IPS-18c (cell line): ENCODE measurements at regions not wholly inside any gene's neighbourhood (a gene's known extent, or its start where the extent isn't known, plus 50 kb on each side); places are given as distances from the start of the nearest gene placed in this dataset.

Source experiments
- H3K4me3 ChIP-seq: 2 replicates; pipeline ENCODE4 v1.7.0; 2013; ENCODE audit warnings: low read depth, mild to moderate bottlenecking, low read length, moderate library complexity; ENCODE audit not compliant: insufficient read depth
- H3K9me3 ChIP-seq: one replicate; pipeline ENCODE4 v1.6.1; 2013; ENCODE audit warnings: mild to moderate bottlenecking, low read length, moderate library complexity; ENCODE audit not compliant: control insufficient read depth, insufficient read depth

- no peaks in the 10 kb centered on the region for H3K9me3 ChIP-seq
- no peak overlapping the region for H3K4me3 ChIP-seq
Observed at GRCh38 chr4:65865489-65865888, 195.2 kb upstream of the EPHA5 start.

- Histone ChIP-seq H3K9me3 (no peaks in the 10 kb centered on the region), H3K4me3 (no peak overlapping the region)
Observed at GRCh38 chr4:65861993-65862392, 191.7 kb upstream of the EPHA5 start.

- no peak overlapping the region for H3K4me3 ChIP-seq
- H3K9me3 ChIP-seq = no peaks in the 10 kb centered on the region
Observed at GRCh38 chr4:65845199-65845773, 175.0 kb upstream of the EPHA5 start.

GRCh38 chr4:65839164-65839931 lies 169.1 kb upstream of the EPHA5 start:
- H3K9me3 ChIP-seq = no peaks in the 10 kb centered on the region
- H3K4me3 ChIP-seq = no peak overlapping the region

GRCh38 chr4:65834707-65835106 lies 164.4 kb upstream of the EPHA5 start:
- H3K4me3 ChIP-seq = no peak overlapping the region
- H3K9me3 ChIP-seq = no peaks in the 10 kb centered on the region

- Histone ChIP-seq H3K4me3 (no peak overlapping the region), H3K9me3 (no peaks in the 10 kb centered on the region)
Observed at GRCh38 chr4:65831828-65832227, 161.5 kb upstream of the EPHA5 start.

- no peaks in the 10 kb centered on the region for H3K9me3 ChIP-seq
- no peak overlapping the region for H3K4me3 ChIP-seq
Observed at GRCh38 chr4:65825116-65825753, 154.9 kb upstream of the EPHA5 start.

GRCh38 chr4:65819192-65819591 lies 148.9 kb upstream of the EPHA5 start:
- no peaks in the 10 kb centered on the region for H3K9me3 ChIP-seq
- H3K4me3 ChIP-seq = no peak overlapping the region

- Histone ChIP-seq H3K9me3 (peaks cover 8% of the 10 kb centered on the region), H3K4me3 (no peak overlapping the region)
Observed at GRCh38 chr4:65805936-65806335, 135.6 kb upstream of the EPHA5 start.

- H3K4me3 ChIP-seq = no peak overlapping the region
Observed at GRCh38 chr4:65799513-65799912, 129.2 kb upstream of the EPHA5 start.

GRCh38 chr4:65798498-65799127 lies 128.3 kb upstream of the EPHA5 start:
- Histone ChIP-seq H3K9me3 (no peaks in the 10 kb centered on the region), H3K4me3 (no peak overlapping the region)

More at GRCh38 chr4:65799513-65799912, 129.2 kb upstream of the EPHA5 start:
- no peaks in the 10 kb centered on the region for H3K9me3 ChIP-seq

- H3K4me3 ChIP-seq = no peak overlapping the region
- H3K9me3 ChIP-seq = no peaks in the 10 kb centered on the region
Observed at GRCh38 chr4:65791812-65792308, 121.6 kb upstream of the EPHA5 start.

GRCh38 chr4:65791111-65791811 lies 121.0 kb upstream of the EPHA5 start:
- H3K9me3 ChIP-seq = no peaks in the 10 kb centered on the region
- no peak overlapping the region for H3K4me3 ChIP-seq

- no peaks in the 10 kb centered on the region for H3K9me3 ChIP-seq
Observed at GRCh38 chr4:65789805-65790204, 119.5 kb upstream of the EPHA5 start.

GRCh38 chr4:65789341-65789740 lies 119.1 kb upstream of the EPHA5 start:
- Histone ChIP-seq H3K9me3 (no peaks in the 10 kb centered on the region), H3K4me3 (no peak overlapping the region)

More at GRCh38 chr4:65789805-65790204, 119.5 kb upstream of the EPHA5 start:
- no peak overlapping the region for H3K4me3 ChIP-seq

- no peak overlapping the region for H3K4me3 ChIP-seq
- H3K9me3 ChIP-seq = peaks cover 5% of the 10 kb centered on the region
Observed at GRCh38 chr4:65777270-65777669, 107.0 kb upstream of the EPHA5 start.

- Histone ChIP-seq H3K4me3 (no peak overlapping the region), H3K9me3 (peaks cover 8% of the 10 kb centered on the region)
Observed at GRCh38 chr4:65773636-65774035, 103.3 kb upstream of the EPHA5 start.
